CD4-positive, alpha-beta memory T cell (primary cell): ENCODE measurements at regions not wholly inside any gene's neighbourhood (a gene's known extent, or its start where the extent isn't known, plus 50 kb on each side); places are given as distances from the start of the nearest gene placed in this dataset.

Experiments
- CTCF ChIA-PET: fragments of 350-600 bp; sonication (Branson Sonifier 250); formaldehyde crosslinking; loops from one replicate; lab custom pipeline; 2021; ENCODE audit warnings: inconsistent platforms; ENCODE audit not compliant: partially characterized antibody; lab: Charles Lee
- POLR2A ChIA-PET: fragments of 350-600 bp; sonication (Branson Sonifier 250); formaldehyde crosslinking; loops from one replicate; lab custom pipeline; 2021; ENCODE audit not compliant: partially characterized antibody; lab: Charles Lee
- DNase-seq, 5 donors: peaks; one replicate each; pipeline versions ENCODE4 v3.0.0 to v3.0.0-alpha.2; 2020 to 2022; ENCODE audit warnings: mixed read lengths in 1 of 5
- H3K27ac ChIP-seq: one replicate; pipeline ENCODE4 v1.7.0; 2013; ENCODE audit warnings: low read depth, low read length
- H3K27me3 ChIP-seq: 2 replicates; pipeline ENCODE4 v1.7.0; 2013; ENCODE audit warnings: mild to moderate bottlenecking, low read length, moderate library complexity; ENCODE audit not compliant: insufficient read depth
- H3K36me3 ChIP-seq: 2 replicates; pipeline ENCODE4 v1.7.0; 2013; ENCODE audit warnings: mild to moderate bottlenecking, low read length, moderate library complexity; ENCODE audit not compliant: insufficient read depth
- H3K4me1 ChIP-seq: 2 replicates; pipeline ENCODE4 v1.7.0; 2013; ENCODE audit warnings: mild to moderate bottlenecking, low read length, moderate library complexity; ENCODE audit not compliant: insufficient read depth
- H3K4me3 ChIP-seq, 2 donors: one replicate each; pipeline ENCODE4 v1.7.0; 2013; ENCODE audit warnings: low read length in 2 of 2, mild to moderate bottlenecking in 1 of 2
- H3K9me3 ChIP-seq, 2 donors: one replicate each; pipeline ENCODE4 v1.7.0; 2013; ENCODE audit warnings: low read length in 2 of 2, control low read depth in 1 of 2; ENCODE audit not compliant: control insufficient read depth in 1 of 2
- H3K27ac Mint-ChIP-seq, 7 donors: one replicate each; pipeline ENCODE4 v1.8.0; 2020 to 2021; ENCODE audit warnings: mixed read lengths in 7 of 7, mild to moderate bottlenecking in 6 of 7, inconsistent platforms in 3 of 7, moderate library complexity in 3 of 7
- H3K27me3 Mint-ChIP-seq, 2 donors: one replicate each; pipeline ENCODE4 v1.8.0; 2020 to 2021; ENCODE audit warnings: mixed read lengths in 2 of 2
- H3K36me3 Mint-ChIP-seq, 2 donors: one replicate each; pipeline ENCODE4 v1.8.0; 2020 to 2021; ENCODE audit warnings: mixed read lengths in 2 of 2, inconsistent platforms in 1 of 2, mild to moderate bottlenecking in 1 of 2
- H3K4me1 Mint-ChIP-seq, 4 donors: one replicate each; pipeline ENCODE4 v1.8.0; 2020 to 2021; ENCODE audit warnings: mixed read lengths in 4 of 4, mild to moderate bottlenecking in 1 of 4
- H3K4me3 Mint-ChIP-seq, 8 donors: one replicate each; pipeline ENCODE4 v1.8.0; 2020 to 2021; ENCODE audit warnings: mixed read lengths in 8 of 8, mild to moderate bottlenecking in 7 of 8, moderate library complexity in 6 of 8, inconsistent platforms in 3 of 8
- H3K9me3 Mint-ChIP-seq, 8 donors: one replicate each; pipeline ENCODE4 v1.8.0; 2020 to 2021; ENCODE audit warnings: mixed read lengths in 8 of 8, mild to moderate bottlenecking in 5 of 8, inconsistent platforms in 3 of 8, moderate library complexity in 1 of 8
- intact Hi-C: fragments of 100-400 bp; cut with micrococcal nuclease; formaldehyde crosslinking; loops from one replicate; pipeline ENCODE4 v1.15.1; 2023

GRCh38 chr4:63786171-63786570 lies 623.1 kb downstream of the TECRL start:
- Histone ChIP-seq H3K27me3 (no peaks in the 10 kb centered on the region), H3K27ac (no peak overlapping the region), H3K9me3 (no peaks in the 10 kb centered on the region), H3K4me3 (no peak overlapping the region), H3K36me3 (no peaks in the 10 kb centered on the region), H3K4me1 (no peaks in the 10 kb centered on the region)
- no peak for DNase-seq
- ChIA-PET POLR2A (no interaction called here), CTCF (no interaction called here)
- Mint-ChIP-seq H3K27ac (no peak overlapping the region), H3K4me3 (no peak overlapping the region), H3K9me3 (peaks cover 2 to 17% (median 6%) of the 10 kb centered on the region in 8 donors), H3K27me3 (no peaks in the 10 kb centered on the region), H3K36me3 (no peaks in the 10 kb centered on the region), H3K4me1 (no peaks in the 10 kb centered on the region)
- intact Hi-C loops = no loop called here

DNA sequence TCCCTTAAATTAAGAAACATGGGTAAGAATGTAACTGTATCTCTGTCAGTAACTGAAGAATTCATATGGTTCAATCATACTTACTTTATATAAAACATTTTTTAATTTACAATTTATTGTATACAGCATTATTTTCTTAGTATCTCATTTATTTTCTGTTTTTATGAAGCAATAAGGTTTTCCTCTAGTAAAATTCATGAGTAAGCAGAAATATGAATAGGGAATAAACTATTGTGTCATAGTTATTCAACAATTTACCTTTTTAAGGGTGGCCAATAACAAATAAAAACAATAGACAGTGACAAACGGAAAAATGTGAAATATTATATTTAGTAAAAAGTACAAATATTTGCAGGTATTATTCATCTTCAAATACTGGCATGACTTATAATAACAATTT lies 624.4 kb downstream of the TECRL start:
- Mint-ChIP-seq H3K9me3 (peaks cover 2 to 21% (median 6%) of the 10 kb centered on the region in 8 donors), H3K4me1 (no peaks in the 10 kb centered on the region), H3K4me3 (no peak overlapping the region), H3K27me3 (no peaks in the 10 kb centered on the region), H3K36me3 (no peaks in the 10 kb centered on the region), H3K27ac (no peak overlapping the region)
- intact Hi-C loops = no loop called here
- no peak overlapping the region for H3K27ac ChIP-seq
- ChIA-PET CTCF (no interaction called here), POLR2A (no interaction called here)
- no peaks in the 10 kb centered on the region for H3K4me1 ChIP-seq
- no peak overlapping the region for H3K4me3 ChIP-seq
- H3K9me3 ChIP-seq = no peaks in the 10 kb centered on the region
- H3K27me3 ChIP-seq = no peaks in the 10 kb centered on the region
- no peak for DNase-seq
- no peaks in the 10 kb centered on the region for H3K36me3 ChIP-seq

- ChIA-PET POLR2A (no interaction called here), CTCF (no interaction called here)
- H3K9me3 ChIP-seq = no peaks in the 10 kb centered on the region
- H3K4me1 ChIP-seq = no peaks in the 10 kb centered on the region
- no peak overlapping the region for H3K4me3 ChIP-seq
- Mint-ChIP-seq H3K4me1 (no peaks in the 10 kb centered on the region), H3K9me3 (peaks cover 0 to 18% (median 10%) of the 10 kb centered on the region in 8 donors), H3K4me3 (no peak overlapping the region), H3K27ac (no peak overlapping the region), H3K27me3 (no peaks in the 10 kb centered on the region), H3K36me3 (no peaks in the 10 kb centered on the region)
- intact Hi-C loops = no loop called here
- no peaks in the 10 kb centered on the region for H3K36me3 ChIP-seq
- no peak for DNase-seq
- H3K27ac ChIP-seq = no peak overlapping the region
- H3K27me3 ChIP-seq = no peaks in the 10 kb centered on the region
Observed at GRCh38 chr4:63777601-63778000, 631.6 kb downstream of the TECRL start.

- ChIA-PET POLR2A (no interaction called here), CTCF (no interaction called here)
- H3K4me1 ChIP-seq = no peaks in the 10 kb centered on the region
- Mint-ChIP-seq H3K36me3 (no peaks in the 10 kb centered on the region), H3K27me3 (no peaks in the 10 kb centered on the region), H3K4me3 (no peak overlapping the region), H3K9me3 (peaks cover 0 to 12% (median 7%) of the 10 kb centered on the region in 8 donors), H3K27ac (no peak overlapping the region), H3K4me1 (no peaks in the 10 kb centered on the region)
- H3K27ac ChIP-seq = no peak overlapping the region
- no peak overlapping the region for H3K4me3 ChIP-seq
- H3K36me3 ChIP-seq = no peaks in the 10 kb centered on the region
- no peak for DNase-seq
- H3K27me3 ChIP-seq = no peaks in the 10 kb centered on the region
- no peaks in the 10 kb centered on the region for H3K9me3 ChIP-seq
- intact Hi-C loops = no loop called here
Observed at GRCh38 chr4:63764400-63764799, 644.9 kb downstream of the TECRL start.

- Histone ChIP-seq H3K27ac (no peak overlapping the region), H3K36me3 (no peaks in the 10 kb centered on the region), H3K27me3 (no peaks in the 10 kb centered on the region), H3K9me3 (no peaks in the 10 kb centered on the region), H3K4me3 (no peak overlapping the region), H3K4me1 (no peaks in the 10 kb centered on the region)
- Mint-ChIP-seq H3K9me3 (peaks cover 0 to 14% (median 10%) of the 10 kb centered on the region in 8 donors), H3K36me3 (no peaks in the 10 kb centered on the region), H3K4me1 (no peaks in the 10 kb centered on the region), H3K4me3 (no peak overlapping the region), H3K27me3 (no peaks in the 10 kb centered on the region), H3K27ac (no peak overlapping the region)
- ChIA-PET CTCF (no interaction called here), POLR2A (no interaction called here)
- no peak for DNase-seq
- intact Hi-C loops = no loop called here
Observed at GRCh38 chr4:63757929-63758328, 651.3 kb downstream of the TECRL start.

DNA sequence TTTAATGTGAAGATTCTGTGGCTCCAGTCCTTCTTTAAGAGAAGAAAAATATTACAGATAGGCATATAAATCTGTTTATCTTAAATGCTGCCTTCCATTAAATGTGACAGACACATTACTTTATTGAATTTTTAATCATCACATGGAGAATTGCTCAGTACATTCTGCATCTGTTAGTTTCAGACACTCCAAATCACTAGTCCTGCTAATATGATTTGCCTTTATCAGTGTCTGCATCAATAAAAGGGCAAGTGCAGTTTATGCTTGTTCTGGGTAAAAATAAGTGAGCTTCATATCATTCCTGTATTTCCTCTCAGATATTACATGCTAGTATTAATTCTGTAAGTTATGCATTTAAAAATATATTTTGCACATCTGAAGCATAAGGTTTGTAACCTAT lies 666.4 kb downstream of the TECRL start:
- ChIA-PET POLR2A (no interaction called here), CTCF (no interaction called here)
- Histone ChIP-seq H3K27ac (no peak overlapping the region), H3K4me1 (no peaks in the 10 kb centered on the region), H3K9me3 (no peaks in the 10 kb centered on the region), H3K4me3 (no peak overlapping the region), H3K36me3 (no peaks in the 10 kb centered on the region), H3K27me3 (no peaks in the 10 kb centered on the region)
- intact Hi-C loops = no loop called here
- Mint-ChIP-seq H3K4me3 (no peak overlapping the region), H3K36me3 (no peaks in the 10 kb centered on the region), H3K27me3 (no peaks in the 10 kb centered on the region), H3K4me1 (no peaks in the 10 kb centered on the region), H3K9me3 (peaks cover 0 to 14% (median 4%) of the 10 kb centered on the region in 8 donors), H3K27ac (no peak overlapping the region)
- DNase-seq = no peak

GRCh38 chr4:63729519-63729918 lies 679.7 kb downstream of the TECRL start:
- Mint-ChIP-seq H3K27me3 (no peaks in the 10 kb centered on the region), H3K27ac (no peak overlapping the region), H3K4me3 (no peak overlapping the region), H3K4me1 (no peaks in the 10 kb centered on the region), H3K9me3 (peaks cover 0 to 26% (median 11%) of the 10 kb centered on the region in 8 donors), H3K36me3 (no peaks in the 10 kb centered on the region)
- DNase-seq = no peak
- Histone ChIP-seq H3K4me3 (no peak overlapping the region), H3K27me3 (no peaks in the 10 kb centered on the region), H3K4me1 (no peaks in the 10 kb centered on the region), H3K9me3 (no peaks in the 10 kb centered on the region), H3K36me3 (no peaks in the 10 kb centered on the region), H3K27ac (no peak overlapping the region)
- intact Hi-C loops = no loop called here
- ChIA-PET POLR2A (no interaction called here), CTCF (no interaction called here)
